Natural killer cell (primary cell): ENCODE measurements at regions not wholly inside any gene's neighbourhood (a gene's known extent, or its start where the extent isn't known, plus 50 kb on each side); places are given as distances from the start of the nearest gene placed in this dataset.
A peak's percentile ranks its signal among the peaks of the same experiment; 100 is the strongest.

Source experiments
- ATAC-seq, 3 donors: fragments of 150-1000 bp in 2 of 3; fragments of 200-7000 bp in 1 of 3; cut with Tn5 transposase; 1 replicate in 1 of 3; 2 replicates in 2 of 3; pipeline ENCODE4 v1.10.0; 2021; ENCODE audit warnings: mild to moderate bottlenecking in 2 of 3, moderate library complexity in 2 of 3
- DNase-seq, 2 donors: peaks; one replicate each; pipeline versions ENCODE4 v3.0.0 to v3.0.0-alpha.2; 2013 to 2021; ENCODE audit warnings: mixed read lengths in 1 of 2
- H3K27ac ChIP-seq: one replicate; pipeline ENCODE4 v1.5.1; 2013; ENCODE audit warnings: mild to moderate bottlenecking, low read length
- H3K27me3 ChIP-seq: one replicate; pipeline ENCODE4 v1.6.1; 2013; ENCODE audit warnings: low read length; ENCODE audit not compliant: control insufficient read depth, insufficient read depth
- H3K36me3 ChIP-seq: one replicate; pipeline ENCODE4 v1.6.1; 2013; ENCODE audit warnings: low read length; ENCODE audit not compliant: control insufficient read depth, insufficient read depth
- H3K4me1 ChIP-seq: one replicate; pipeline ENCODE4 v1.6.1; 2013; ENCODE audit warnings: low read length; ENCODE audit not compliant: control insufficient read depth, insufficient read depth
- H3K4me3 ChIP-seq: one replicate; pipeline ENCODE4 v1.5.1; 2013; ENCODE audit warnings: low read length
- H3K9me3 ChIP-seq: one replicate; pipeline ENCODE4 v1.6.1; 2013; ENCODE audit warnings: low read length; ENCODE audit not compliant: control insufficient read depth, insufficient read depth
- H3K27ac Mint-ChIP-seq, 2 donors: one replicate each; pipeline ENCODE4 v1.8.0; 2022; ENCODE audit warnings: mild to moderate bottlenecking in 2 of 2, mixed read lengths in 2 of 2, moderate library complexity in 1 of 2
- H3K27me3 Mint-ChIP-seq, 2 donors: one replicate each; pipeline ENCODE4 v1.8.0; 2022; ENCODE audit warnings: low read depth in 2 of 2, mixed read lengths in 2 of 2
- H3K36me3 Mint-ChIP-seq: one replicate; pipeline ENCODE4 v1.8.0; 2022; ENCODE audit warnings: mixed read lengths
- H3K4me1 Mint-ChIP-seq, 2 donors: one replicate each; pipeline ENCODE4 v1.8.0; 2022; ENCODE audit warnings: mixed read lengths in 2 of 2
- H3K4me3 Mint-ChIP-seq: one replicate; pipeline ENCODE4 v1.8.0; 2022; ENCODE audit warnings: mild to moderate bottlenecking, moderate library complexity, mixed read lengths
- H3K9me3 Mint-ChIP-seq, 2 donors: one replicate each; pipeline ENCODE4 v1.8.0; 2022; ENCODE audit warnings: mixed read lengths in 2 of 2
- WGBS: methylation state at CpG from one replicate; pipeline ENCODE4 v1.1.7; 2013; ENCODE audit warnings: missing lambda C conversion rate; ENCODE audit not compliant: insufficient coverage; 5-methylcytosine and 5-hydroxymethylcytosine counted together
- intact Hi-C: fragments of 100-400 bp; cut with micrococcal nuclease; formaldehyde crosslinking; loops from one replicate; pipeline ENCODE4 v1.14.2; 2022
- TF ChIP-seq, protein P1 (sequence below): fragments of 200-600 bp; IDR thresholded peaks from one replicate; pipeline ENCODE4 v1.8.0; 2022; ENCODE audit warnings: antibody characterized with exemption

DNA sequence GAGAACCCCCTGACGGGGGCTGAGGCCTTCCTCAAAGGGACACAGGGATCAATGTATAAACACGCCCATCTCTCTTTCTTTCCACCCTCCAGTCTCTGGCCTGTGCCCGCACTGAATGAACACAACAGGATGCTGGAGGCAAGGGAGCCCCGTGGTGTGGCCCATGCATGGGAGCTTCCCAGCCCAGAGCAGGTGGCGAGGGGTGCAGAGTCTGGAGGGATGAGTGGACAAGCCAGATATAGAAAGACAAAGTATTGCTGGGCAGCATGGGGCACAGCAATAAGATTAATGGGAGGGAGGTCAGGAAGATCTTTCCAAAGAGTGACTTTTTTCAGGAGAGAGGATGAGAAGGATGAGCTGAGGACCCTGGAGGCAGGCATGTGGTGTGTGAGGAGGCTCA, 103.7 kb downstream of the C5orf15 start:
- WGBS: 83% methylated on average over 5 of the region's 5 CpGs
- H3K9me3 ChIP-seq: no peaks in the 10 kb centered on the region
- no peak for ATAC-seq
- H3K27ac ChIP-seq: no peak overlapping the region
- no peaks in the 10 kb centered on the region for H3K36me3 ChIP-seq
- H3K27me3 ChIP-seq: no peaks in the 10 kb centered on the region
- H3K4me3 Mint-ChIP-seq: no peak overlapping the region
- TF ChIP-seq, protein P1, sequence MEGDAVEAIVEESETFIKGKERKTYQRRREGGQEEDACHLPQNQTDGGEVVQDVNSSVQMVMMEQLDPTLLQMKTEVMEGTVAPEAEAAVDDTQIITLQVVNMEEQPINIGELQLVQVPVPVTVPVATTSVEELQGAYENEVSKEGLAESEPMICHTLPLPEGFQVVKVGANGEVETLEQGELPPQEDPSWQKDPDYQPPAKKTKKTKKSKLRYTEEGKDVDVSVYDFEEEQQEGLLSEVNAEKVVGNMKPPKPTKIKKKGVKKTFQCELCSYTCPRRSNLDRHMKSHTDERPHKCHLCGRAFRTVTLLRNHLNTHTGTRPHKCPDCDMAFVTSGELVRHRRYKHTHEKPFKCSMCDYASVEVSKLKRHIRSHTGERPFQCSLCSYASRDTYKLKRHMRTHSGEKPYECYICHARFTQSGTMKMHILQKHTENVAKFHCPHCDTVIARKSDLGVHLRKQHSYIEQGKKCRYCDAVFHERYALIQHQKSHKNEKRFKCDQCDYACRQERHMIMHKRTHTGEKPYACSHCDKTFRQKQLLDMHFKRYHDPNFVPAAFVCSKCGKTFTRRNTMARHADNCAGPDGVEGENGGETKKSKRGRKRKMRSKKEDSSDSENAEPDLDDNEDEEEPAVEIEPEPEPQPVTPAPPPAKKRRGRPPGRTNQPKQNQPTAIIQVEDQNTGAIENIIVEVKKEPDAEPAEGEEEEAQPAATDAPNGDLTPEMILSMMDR: no peak
- H3K36me3 Mint-ChIP-seq: no peaks in the 10 kb centered on the region
- H3K9me3 Mint-ChIP-seq: no peaks in the 10 kb centered on the region
- no peak overlapping the region for H3K4me3 ChIP-seq
- H3K4me1 Mint-ChIP-seq: peaks cover 0 to 5% of the 10 kb centered on the region in 2 donors
- no peaks in the 10 kb centered on the region for H3K4me1 ChIP-seq
- DNase-seq: no peak
- no peak overlapping the region for H3K27ac Mint-ChIP-seq
- intact Hi-C loops: no loop called here
- peaks cover 2 to 8% of the 10 kb centered on the region in 2 donors for H3K27me3 Mint-ChIP-seq

DNA sequence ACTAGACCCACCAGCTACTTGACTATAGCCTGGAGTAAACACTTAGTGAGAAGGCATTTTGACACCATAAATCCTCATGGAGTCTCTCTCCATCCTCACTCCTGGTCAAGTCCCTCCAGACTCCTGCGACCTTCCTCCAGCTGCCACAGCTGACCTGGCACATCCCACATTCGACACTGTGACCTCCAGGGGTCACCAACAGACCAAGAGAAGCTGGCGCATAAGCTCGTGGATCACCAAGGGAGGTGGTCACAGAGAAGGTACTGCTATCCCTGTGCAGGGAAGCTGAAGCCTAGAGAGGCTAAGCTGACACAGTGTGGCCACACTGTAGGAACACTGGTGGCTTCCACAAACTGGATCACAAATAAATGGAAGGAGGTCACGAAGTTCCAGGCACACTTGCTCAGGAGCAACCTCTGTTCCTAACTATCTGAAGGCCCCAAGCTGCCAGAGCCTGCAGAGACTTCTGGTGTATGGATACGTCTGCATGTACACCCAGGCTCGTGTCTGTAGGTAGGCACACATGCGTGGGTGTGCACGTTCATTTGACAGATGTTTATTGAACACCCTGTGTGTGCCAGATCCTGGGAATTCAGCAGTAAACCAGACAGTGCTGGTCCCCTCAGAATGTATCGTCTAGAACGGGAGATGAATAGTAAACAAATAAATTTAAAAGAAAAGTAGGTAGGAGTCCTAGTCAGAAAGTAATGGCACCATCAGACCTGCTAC, 104.4 kb downstream of the C5orf15 start:
- peaks cover 0 to 2% of the 10 kb centered on the region in 2 donors for H3K4me1 Mint-ChIP-seq
- intact Hi-C loops: no loop called here

DNA sequence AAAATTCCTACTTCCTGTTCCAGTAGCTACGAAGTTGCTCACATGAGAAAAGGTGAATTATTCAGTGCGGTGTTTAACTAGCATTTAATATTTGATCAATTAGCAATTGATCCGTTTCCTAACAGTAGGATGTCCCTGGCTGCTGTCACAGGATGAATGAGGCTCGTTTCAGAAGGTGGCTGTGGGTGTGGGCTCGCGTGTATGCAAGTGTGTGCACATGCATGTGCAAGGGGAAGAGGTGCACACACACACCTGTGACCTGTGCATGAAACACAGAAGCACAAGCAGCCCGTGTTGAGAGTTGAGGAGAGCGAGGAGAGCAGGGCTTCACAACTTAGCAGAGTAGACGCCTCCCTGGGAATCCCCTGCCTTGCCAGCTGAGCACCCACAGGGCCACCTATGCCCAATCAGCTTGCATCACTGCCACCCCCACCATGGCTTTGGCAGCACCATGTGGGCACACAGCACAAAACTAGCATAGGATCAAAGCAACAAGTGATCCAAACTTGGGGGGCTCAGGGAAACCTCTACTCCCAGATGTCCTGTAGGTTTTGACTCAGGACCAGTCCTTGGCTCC, 107.2 kb downstream of the C5orf15 start:
- Mint-ChIP-seq H3K9me3 (no peaks in the 10 kb centered on the region), H3K27ac (peak overlapping the region in 1 of 2 donors; percentile 2), H3K36me3 (no peaks in the 10 kb centered on the region), H3K4me1 (no peaks in the 10 kb centered on the region), H3K4me3 (no peak overlapping the region), H3K27me3 (peaks cover 2 to 15% of the 10 kb centered on the region in 2 donors)
- Histone ChIP-seq H3K4me1 (no peaks in the 10 kb centered on the region), H3K36me3 (no peaks in the 10 kb centered on the region), H3K4me3 (no peak overlapping the region), H3K27ac (no peak overlapping the region), H3K9me3 (no peaks in the 10 kb centered on the region), H3K27me3 (no peaks in the 10 kb centered on the region)
- 59% methylated on average over 9 of the region's 9 CpGs for WGBS
- peak in 1 of 2 donors; percentile 23 for DNase-seq
- TF ChIP-seq, protein P1: no peak
- intact Hi-C loops: no loop called here
- peak in 1 of 3 donors; percentile 50 for ATAC-seq

More for the DNA sequence above, 104.4 kb downstream of the C5orf15 start:
- 82% methylated on average over 11 of the region's 11 CpGs for WGBS
- Mint-ChIP-seq H3K36me3 (no peaks in the 10 kb centered on the region), H3K9me3 (no peaks in the 10 kb centered on the region), H3K27ac (no peak overlapping the region), H3K4me3 (no peak overlapping the region), H3K27me3 (peaks cover 2 to 15% of the 10 kb centered on the region in 2 donors)
- no peak overlapping the region for H3K27ac ChIP-seq
- TF ChIP-seq, protein P1: no peak
- ATAC-seq (no peak), DNase-seq (no peak)
- H3K4me1 ChIP-seq: no peaks in the 10 kb centered on the region
- no peaks in the 10 kb centered on the region for H3K9me3 ChIP-seq
- H3K4me3 ChIP-seq: no peak overlapping the region
- H3K27me3 ChIP-seq: no peaks in the 10 kb centered on the region
- H3K36me3 ChIP-seq: no peaks in the 10 kb centered on the region
